Stimulated activated CD8-positive, alpha-beta memory T cell treated with anti-CD3 and anti-CD28 coated beads, Interleukin-12 subunit alpha, Interleukin-12 subunit beta, amount 100 ng/mL, for 4 hours (primary cell): ENCODE measurements at regions not wholly inside any gene's neighbourhood (a gene's known extent, or its start where the extent isn't known, plus 50 kb on each side); places are given as distances from the start of the nearest gene placed in this dataset.
"Not testable (repeated sequence)": the region's sequence is repeated elsewhere in the genome, so short reads cannot be mapped to it uniquely, and the experiment has no call there.

Experiments used
- DNase-seq: peaks from one replicate; pipeline ENCODE4 v3.0.0-alpha.2; 2020; ENCODE audit warnings: low read depth

DNA sequence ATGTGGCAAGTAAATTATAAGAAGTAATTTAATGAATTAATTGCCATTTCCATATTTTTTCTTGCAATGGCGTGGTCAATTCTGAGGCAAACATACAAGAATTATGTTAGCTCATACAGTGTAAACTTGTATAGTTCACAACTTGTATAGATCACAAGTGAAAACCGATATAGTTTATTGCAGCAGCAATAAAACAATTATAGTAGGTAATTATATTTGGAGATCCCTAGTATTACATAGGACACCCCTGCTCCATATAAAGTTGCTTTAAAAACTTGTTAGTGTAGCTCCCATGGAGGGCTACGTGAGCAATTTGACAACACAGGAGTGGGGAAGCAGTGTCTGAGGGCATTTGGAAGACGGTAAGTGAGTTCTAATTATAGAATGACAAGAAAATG lies 288.2 kb downstream of the SOCS6 start:
- DNase-seq, result no peak

DNA sequence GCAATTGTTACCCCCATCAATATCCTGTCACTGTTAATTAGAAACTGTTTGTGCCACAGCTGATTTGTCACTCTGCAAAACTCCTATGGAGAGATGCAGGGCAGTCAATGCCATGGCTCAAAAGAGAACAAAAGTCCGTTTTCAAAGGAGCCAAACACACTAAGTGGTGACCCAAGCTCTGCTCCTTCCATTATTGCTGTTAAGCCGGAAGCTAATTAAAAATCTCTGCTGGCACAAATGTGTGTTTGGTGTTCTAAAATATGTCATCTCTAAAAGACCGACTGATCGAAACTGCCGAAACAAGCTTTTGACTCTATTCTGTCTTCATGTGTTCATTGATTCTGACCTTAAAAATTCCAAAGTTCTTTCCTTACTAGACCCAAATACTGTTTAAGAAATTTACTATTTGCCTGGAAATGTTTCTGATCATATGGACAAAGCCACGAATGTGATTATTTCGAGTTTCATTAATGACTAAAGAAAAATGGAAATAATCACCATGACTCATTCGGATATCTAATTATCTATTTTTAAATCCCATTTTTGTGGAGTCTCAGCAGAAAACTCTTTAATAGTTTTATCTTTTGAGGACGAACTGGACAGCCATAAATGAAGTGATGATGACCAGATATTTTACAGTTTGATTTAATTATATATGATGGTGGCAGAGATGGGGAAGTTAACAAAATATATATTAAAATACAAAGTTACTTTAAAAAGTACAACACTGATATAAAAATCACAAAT lies 287.6 kb downstream of the SOCS6 start:
- DNase-seq, result no peak

DNA sequence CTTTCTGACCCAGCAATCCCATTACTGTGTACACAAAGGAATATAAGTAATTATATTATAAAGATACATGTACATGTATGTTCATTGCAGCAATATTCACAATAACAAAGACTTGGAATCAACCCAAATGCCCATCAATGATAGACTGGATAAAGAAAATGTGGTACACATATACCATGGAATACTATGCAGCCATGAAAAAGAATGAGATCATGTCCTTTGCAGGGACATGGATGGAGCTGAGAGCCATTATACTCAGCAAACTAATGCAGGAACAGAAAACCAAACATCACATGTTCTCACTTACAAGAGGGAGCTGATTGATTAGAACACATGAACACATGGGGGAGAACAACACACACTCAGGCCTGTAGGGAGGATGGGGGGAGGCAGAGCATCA lies 286.1 kb downstream of the SOCS6 start:
- not testable (repeated sequence) for DNase-seq

DNA sequence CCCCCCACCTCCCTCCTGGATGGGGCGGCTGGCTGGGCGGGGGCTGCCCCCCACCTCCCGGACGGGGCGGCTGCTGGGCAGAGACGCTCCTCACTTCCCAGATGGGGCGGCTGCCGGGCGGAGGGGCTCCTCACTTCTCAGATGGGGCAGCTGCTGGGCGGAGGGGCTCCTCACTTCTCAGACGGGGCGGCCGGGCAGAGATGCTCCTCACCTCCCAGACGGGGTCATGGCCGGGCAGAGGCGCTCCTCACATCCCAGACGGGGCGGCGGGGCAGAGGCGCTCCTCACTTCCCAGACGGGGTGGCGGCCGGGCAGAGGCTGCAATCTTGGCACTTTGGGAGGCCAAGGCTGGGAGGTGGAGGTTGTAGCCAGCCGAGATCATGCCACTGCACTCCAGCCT lies 280.8 kb downstream of the SOCS6 start:
- DNase-seq, result not testable (repeated sequence)

DNA sequence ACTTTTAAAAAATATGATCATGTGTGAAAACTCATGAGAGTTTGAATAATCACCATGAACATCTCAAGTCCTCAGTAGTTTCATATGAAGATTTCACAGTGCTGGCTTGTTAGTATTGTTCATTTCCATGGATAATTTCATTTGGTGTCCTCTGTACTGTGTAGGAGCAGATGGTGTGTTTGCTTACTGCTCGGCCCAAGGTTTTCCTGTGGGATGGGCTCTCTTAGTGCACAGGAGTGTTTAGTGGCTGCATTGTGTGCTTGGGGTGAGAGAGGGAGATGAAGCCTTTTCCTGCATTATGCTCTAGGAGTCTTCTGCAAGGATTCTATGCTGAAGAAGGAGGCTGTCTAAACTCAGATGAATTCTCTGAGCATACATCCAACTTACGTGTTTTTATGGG lies 270.6 kb downstream of the SOCS6 start:
- no peak for DNase-seq

DNA sequence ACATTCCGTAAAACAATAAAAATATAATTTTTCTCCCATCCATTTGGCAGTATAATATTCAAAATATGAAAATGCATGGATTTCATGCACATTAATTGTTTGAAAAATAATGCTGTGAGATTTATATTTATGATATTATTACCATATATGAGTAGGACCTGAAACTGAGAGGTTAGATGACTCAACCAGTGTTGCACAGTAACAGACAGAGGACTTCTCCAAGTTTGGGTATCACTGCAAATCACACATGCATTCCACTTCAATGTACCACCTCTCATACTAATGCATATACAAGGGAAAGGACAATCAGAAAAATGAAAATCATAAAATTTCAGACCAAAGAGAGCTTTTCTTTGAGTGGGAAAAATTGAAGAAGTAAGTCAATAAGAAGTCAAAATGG lies 269.5 kb downstream of the SOCS6 start:
- DNase-seq, result no peak

DNA sequence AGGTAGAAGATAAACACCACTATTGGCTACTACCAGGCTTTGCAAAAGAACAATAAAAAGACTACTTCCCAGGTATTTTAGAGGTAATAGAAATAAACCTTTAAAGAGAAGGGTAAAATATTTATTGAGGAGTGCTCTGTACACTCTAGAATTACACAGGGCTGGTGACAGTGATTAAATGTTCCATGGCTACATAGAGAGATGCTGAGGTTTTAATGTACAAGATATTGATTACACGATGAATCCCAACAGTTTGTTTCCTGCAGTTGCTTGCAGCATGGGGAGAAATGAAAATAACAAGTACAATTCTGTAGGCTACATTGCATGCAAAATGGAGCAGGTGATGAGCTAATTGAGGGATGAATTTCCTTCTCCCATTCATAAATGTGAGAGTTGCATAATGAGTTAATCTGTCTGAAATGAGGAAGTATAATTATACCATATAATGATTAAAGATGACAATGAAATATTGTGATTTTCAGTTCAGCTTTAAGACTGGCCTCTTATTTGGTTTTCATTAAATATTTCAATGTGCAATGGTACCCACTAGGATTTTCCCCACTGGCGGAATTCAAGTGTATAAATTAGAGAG lies 266.1 kb downstream of the SOCS6 start:
- no peak for DNase-seq

DNA sequence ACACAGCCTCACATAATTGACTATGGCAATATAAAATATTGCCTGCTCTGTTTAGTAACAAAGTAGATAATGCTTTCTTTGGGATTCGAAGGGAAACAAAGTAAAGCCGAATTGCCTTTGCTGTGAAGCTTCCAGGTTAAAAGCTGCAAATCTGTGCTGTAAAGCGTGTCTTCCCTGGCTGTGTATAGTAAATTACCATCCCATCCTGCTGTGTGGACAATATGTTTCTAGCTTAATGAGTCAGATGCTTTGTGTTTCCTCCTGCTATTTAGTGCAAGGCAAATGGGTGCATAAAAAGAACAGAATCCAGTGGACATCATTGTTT lies 265.1 kb downstream of the SOCS6 start:
- DNase-seq, result no peak

DNA sequence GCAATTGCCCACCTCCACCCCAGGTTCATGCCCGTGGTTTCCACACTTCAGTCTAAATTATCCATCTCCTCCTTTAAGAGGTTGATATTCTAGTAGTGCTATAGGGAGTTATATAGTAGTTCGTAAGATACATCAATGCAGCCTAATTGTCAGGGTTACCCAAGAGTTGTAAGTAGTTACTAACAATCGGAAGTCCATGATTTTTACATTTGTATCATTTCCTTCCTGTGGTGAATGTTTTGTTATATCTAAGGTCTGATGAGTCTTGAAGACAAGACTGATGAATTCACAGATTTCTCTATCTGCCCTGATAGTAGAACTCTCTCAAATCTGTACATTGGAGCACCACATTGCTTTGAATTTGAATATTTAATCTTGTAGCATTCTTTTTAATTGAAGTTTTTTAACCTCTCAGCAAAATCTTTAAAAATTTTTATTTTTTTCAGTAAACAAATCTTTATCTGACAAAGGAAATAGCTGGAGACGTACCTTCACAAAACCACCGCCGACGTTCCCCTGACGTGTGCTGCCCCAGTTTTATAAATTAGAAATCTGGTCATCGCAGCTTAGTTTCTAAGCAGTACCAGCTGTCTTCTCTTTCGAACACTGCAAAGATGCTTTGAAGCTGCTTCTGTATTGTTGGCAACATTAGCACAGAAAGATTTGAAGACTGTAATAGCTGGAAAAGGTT lies 264.5 kb downstream of the SOCS6 start:
- DNase-seq, result no peak

DNA sequence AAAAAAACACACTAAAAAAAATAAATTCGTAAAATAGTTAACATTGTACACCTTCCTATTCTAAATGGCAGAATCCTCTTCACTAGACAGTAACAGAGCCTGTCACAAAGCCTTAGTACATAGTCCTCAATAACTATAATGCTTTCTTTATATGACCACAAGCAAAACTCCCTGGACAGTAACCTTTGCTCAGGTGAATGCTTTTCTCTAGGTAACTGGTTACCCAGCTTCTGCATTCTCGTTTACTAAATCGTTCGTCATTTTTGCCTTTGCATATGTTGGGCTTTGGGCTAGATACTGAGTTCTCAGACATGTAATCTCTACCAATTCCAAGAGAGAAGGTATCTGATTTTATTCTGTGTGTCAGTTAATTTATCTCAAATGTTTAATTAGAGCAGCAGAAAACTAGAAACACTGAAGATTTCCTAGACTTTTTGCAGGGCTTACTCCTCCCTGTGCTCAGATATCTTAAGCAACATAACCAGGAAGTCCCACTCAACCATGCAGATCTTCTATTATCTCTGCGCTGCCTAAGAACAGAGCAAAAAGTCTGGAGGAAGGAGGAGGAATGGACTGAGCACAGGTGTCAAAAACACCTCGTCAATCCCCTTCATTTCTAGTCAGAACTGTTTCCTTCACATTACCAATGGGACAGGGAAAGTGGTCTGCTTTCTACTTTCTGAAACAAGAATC lies 247.7 kb downstream of the SOCS6 start:
- DNase-seq, result no peak

DNA sequence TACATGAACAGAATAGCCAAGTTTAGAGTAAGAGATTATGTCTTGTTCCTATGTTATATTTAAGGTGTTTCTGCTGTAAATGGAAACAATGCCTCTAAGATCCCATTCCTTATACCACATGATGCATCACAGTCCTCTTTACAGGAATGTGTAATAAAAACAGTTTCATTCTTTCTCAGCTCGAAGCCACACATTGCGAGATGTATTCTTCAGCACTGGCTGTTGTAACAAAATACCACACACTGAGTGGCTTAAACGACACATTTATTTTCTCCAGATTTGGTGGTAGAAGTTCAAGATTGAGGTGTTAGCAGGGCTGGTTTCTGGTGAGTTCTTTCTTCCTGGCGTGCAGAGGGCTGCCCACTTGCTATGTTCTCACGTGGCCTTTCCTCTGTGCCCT lies 246.2 kb downstream of the SOCS6 start:
- no peak for DNase-seq

DNA sequence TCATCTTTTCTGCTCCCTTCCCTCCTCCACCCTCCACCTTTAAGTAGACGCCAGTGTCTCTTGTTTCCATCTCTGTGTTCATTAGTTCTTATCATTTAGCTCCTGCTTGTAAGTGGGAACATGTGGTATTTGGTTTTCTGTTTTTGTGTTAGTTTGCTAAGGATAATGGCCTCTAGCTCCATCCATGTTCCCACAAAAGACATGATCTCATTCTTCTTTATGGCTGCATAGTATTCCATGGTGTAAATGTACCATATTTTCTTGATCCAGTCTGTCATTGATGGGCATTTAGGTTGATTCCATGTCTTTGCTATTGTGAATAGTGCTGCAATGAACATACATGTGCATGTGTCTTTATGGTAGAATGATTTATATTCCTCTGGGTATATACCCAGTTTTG lies 236.5 kb downstream of the SOCS6 start:
- not testable (repeated sequence) for DNase-seq

DNA sequence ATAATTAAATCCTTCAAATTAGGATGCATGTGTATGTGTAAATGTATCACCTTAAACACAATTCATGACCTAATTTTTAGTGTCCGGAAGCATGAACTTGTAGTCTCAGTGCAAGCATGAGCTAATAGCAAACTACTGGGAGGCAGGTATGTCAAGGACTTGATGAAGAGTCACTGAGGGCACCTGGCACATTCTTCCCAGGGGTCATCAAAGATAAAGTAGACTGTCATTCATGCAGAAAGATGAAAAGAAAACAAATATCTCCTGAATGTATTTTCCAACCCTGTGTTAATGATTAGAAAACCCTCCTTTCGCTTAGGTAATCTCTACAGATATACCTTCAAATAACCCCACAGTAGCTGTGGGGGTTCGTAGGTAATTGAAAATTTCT lies 234.9 kb downstream of the SOCS6 start:
- DNase-seq, result no peak

DNA sequence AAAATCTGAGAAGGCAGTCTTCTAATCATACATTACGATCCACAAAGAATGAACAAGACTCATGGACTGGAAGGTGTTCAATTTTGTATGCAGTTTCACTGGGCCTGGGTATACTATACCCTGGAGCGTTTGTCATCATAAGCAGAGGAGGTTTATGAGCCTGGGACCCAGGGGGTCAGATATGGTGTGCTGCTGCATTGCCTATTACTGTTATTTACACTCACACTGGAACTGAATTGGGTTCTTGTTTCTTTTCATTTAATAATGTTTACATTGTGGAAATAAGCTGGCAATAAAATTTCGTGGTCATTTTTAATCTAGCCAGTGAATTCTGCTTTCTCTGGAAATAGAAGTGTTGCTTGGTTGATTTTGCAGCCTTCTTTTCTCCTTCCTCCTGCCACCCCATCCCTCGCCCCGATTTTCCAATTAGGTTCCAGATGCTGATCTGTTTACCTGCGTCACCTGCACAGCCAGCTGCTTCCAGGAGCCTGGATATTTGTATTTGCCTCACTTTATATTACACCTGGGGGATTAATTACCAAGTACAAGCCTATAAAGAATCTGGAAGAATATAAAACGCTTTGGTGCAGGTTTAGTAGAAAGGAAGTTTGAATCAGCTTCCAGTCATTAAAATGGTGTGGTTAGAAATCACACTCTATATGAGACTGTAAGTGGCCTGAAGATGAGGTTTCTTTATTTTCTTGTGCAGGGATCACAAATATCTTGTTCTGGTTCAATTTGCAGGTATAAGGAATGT lies 234.4 kb downstream of the SOCS6 start:
- no peak for DNase-seq

DNA sequence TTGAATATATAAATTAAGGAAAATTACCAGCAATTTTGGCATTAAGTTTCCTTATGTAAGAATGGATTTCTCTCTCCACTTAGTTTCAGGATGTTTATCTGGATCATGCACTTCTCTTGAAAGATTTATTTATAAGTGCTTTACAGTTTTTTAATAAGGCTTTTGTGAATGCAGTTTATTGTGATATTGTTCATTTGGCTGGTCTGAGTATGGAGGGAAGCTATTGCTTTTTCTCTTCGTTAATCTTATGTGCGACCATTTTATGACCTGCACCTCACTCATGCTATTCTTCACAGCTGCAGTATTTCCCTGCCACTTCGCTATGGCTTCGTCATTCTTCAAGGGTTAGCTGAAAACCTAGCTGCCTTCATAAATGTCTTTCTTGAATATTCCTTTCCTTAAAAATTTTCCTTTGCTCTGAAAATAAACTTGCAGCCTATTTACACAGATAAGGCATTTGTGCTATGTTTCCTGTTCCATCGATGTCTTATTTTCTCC lies 233.4 kb downstream of the SOCS6 start:
- DNase-seq, result no peak

DNA sequence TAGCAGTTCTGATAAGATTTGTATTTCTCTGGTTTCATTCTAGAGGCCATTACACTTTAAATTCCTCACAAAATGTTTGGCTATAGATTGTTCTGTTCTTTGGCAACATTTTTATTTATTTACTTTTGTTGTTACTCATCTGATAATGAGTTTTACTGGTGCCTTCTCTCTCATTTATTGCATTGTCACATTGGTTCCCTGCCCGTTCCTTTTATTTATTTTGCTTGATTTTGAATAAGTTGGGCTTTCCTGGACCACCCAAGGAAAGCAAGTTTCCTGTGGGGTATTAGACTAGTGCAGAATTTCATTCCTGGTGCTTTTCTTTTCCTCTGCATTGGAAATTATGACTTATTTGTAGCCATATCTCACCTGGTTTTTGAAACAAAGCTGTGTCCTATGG lies 232.0 kb downstream of the SOCS6 start:
- DNase-seq, result no peak

DNA sequence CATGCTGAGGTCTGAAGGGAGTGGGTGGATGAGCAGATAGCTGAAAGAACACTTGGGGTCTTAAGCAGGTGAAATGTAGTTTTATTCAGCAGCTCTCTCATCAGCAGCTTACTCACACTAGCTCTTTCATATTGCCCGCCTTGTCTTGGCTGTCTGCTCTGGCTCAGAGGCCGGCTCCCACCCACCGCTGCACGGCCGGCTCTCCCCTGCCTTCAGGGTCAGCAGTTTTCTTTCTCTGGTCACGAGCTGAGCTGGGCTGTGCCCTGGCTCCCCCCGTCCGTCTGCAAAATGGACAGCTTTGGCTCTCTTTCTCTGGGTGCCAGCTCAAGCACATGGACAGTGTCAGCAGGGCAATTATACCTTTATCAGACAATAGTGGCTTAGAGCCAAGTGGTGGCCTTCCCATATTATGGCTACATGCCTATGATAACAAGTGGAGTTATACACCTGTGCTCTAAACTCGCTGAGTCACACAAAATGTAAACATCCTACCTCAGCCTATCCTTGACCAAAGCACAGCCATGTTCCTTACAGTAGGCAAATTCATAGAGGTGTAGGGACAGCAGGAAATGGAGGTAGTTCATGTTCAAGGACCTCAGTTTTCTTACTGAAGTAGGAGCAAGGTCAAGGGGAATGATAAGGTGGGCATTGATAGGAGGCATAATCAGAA lies 224.8 kb downstream of the SOCS6 start:
- no peak for DNase-seq

DNA sequence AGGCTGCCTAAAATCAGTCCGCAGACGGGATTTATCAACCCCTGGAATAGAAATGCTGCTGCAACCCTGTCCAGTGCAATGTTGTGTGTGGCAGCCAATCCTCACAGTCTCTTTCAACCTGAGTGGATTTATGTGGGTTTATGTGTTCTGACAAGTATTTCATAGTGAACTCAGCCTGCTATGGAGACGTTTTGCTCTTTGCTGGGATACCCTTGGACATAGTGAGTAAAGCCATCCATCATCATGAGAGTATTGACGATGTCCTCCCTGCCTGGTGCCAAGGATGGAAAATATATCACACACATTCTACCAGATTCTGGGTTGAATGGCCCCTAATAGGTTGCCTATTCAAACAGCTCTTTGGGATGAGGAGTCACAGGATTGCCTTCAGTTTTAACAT lies 219.1 kb downstream of the SOCS6 start:
- no peak for DNase-seq

DNA sequence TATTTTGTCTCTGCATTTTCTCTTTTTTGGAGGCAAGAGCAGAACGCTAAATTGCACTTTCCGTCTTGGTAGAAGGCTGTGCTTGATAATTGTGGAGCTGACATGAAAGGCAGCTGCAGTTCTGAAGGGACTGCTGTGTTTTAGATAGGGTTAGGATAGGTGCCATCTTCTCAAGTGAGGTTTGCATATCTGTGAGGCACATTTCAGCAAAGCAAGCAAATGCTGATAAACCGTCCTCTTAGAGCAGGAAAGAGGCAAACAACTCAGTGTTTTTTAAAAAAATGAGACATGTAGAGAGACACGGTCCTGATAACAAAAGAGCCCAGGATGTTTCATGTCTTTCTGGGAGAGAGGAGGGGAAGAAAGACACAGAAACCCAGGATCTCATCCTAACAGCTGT lies 217.7 kb downstream of the SOCS6 start:
- DNase-seq, result no peak

DNA sequence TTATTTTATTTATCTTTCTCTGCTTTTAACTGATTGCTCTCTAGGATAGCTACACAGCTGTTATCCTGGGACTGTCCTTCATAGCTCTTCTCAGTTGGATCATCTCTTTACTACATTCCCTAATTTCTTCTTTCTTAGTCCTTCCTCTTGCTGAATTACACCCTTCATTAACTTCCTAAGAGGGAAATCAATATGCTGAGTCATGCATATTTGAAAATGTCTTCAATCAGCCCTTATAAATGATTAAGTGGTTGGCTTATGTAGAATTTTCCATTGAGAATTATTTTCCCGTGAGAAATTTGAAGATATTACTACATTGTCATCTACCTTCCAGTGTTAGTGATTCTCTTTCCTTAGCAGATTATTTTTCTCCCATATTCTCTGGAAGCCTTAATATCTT lies 214.2 kb downstream of the SOCS6 start:
- DNase-seq, result no peak

DNA sequence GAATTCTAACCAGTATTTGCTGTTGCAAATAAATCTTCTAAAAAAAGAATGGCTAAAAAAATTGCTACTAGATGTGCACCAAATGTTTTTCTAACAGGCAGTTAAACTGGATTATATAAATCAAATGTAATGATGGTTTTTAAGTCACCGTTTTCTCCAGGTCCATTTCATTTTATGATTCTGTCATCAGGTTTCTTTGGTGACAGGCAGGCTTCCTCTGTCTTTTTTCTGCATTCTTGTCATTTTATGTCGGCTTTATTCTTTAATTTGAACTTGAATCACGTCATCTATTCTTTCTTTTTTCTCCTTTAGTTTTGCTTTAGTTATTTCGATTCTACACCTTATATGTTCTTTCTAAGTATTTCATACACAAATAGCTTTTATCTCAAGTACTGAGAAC lies 212.5 kb downstream of the SOCS6 start:
- DNase-seq, result no peak

DNA sequence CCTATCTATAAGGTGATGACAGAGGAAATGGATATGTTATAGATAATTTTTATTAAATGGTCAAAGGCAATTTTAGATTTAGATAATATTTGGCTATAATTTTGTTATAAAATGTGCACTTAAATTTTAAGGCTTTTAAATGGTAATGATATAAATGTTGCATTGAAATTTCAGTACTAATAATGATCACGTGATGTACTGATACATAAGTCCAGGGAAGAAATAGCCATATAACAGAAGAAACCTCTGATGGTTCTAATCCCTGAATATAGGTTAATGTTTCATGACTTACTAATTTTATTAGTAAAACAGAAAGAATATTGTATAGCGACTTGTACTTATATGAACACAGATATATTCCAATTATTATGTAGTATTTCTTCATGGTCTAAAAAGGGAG lies 211.9 kb downstream of the SOCS6 start:
- no peak for DNase-seq
